ENCODE measurements at regions not wholly inside any gene's neighbourhood (a gene's known extent, or its start where the extent isn't known, plus 50 kb on each side); places are given as distances from the start of the nearest gene placed in this dataset.

DNA sequence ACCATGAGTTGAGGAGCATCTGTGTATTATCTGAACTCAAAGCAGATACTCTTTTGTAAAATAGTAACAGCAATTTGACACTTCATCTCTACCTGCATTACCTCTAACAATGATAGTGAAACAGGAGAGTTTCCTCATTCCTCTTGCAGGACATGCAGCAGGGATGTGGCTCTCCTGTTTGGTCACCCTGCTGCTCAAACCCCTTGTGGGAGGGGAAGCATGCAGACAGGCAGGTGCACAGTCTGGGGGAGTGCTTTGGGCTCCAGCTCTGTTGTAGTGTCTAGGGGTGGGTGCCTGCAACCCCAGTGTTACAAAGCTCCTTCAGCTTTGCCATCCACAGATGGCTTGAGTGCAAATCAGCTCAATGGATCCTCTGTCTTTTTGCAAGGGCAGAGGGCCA lies 827.6 kb downstream of the DACH1 start:
- TF ChIP-seq, protein P1, sequence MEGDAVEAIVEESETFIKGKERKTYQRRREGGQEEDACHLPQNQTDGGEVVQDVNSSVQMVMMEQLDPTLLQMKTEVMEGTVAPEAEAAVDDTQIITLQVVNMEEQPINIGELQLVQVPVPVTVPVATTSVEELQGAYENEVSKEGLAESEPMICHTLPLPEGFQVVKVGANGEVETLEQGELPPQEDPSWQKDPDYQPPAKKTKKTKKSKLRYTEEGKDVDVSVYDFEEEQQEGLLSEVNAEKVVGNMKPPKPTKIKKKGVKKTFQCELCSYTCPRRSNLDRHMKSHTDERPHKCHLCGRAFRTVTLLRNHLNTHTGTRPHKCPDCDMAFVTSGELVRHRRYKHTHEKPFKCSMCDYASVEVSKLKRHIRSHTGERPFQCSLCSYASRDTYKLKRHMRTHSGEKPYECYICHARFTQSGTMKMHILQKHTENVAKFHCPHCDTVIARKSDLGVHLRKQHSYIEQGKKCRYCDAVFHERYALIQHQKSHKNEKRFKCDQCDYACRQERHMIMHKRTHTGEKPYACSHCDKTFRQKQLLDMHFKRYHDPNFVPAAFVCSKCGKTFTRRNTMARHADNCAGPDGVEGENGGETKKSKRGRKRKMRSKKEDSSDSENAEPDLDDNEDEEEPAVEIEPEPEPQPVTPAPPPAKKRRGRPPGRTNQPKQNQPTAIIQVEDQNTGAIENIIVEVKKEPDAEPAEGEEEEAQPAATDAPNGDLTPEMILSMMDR (conservative IDR thresholded peaks at IDR 0.05), result no peak
- no peak for TF ChIP-seq EZH2 (IDR thresholded peaks at IDR 0.05; ENCODE audit: low read depth)

Data from PC-9 (cell line).